SK-N-SH (cell line): ENCODE measurements at regions not wholly inside any gene's neighbourhood (a gene's known extent, or its start where the extent isn't known, plus 50 kb on each side); places are given as distances from the start of the nearest gene placed in this dataset.

Source experiments
- CTCF ChIP-seq: fragments of 200-600 bp; sonication (generic); IDR thresholded peaks from 2 replicates; pipeline ENCODE4 v1.6.1; 2017; ENCODE audit warnings: antibody characterized with exemption, mild to moderate bottlenecking, moderate library complexity
- ELF1 ChIP-seq: IDR thresholded peaks from 2 replicates; pipeline ENCODE4 v1.4.0; 2012
- EP300 ChIP-seq, 2 experiments: IDR thresholded peaks; 2 replicates each; pipeline versions ENCODE4 v1.4.0 to v1.6.1; 2012; ENCODE audit warnings: borderline replicate concordance in 1 of 2, low read depth in 1 of 2, low read length in 1 of 2
- FOXJ3 ChIP-seq: sonication (generic); formaldehyde crosslinking; IDR thresholded peaks from 2 replicates; pipeline ENCODE4 v1.5.1; 2020; ENCODE audit warnings: mild to moderate bottlenecking, missing genetic modification reagents
- FOXM1 ChIP-seq: IDR thresholded peaks from 2 replicates; pipeline ENCODE4 v1.4.0; 2012; ENCODE audit warnings: low read depth, mild to moderate bottlenecking
- MAX ChIP-seq: IDR thresholded peaks from 2 replicates; pipeline ENCODE4 v1.4.0; 2012; ENCODE audit warnings: low read depth
- POLR2AphosphoS5 ChIP-seq: IDR thresholded peaks from 2 replicates; pipeline ENCODE4 v1.6.1; 2012; ENCODE audit warnings: low read depth, low read length
- RAD21 ChIP-seq: IDR thresholded peaks from 2 replicates; pipeline ENCODE4 v1.6.1; 2012; ENCODE audit warnings: mild to moderate bottlenecking, low read length
- RFX5 ChIP-seq: IDR thresholded peaks from 2 replicates; pipeline ENCODE4 v1.6.1; 2012; ENCODE audit warnings: mild to moderate bottlenecking, improper control_type of control experiment, low read length
- SIN3A ChIP-seq: IDR thresholded peaks from 2 replicates; pipeline ENCODE4 v1.6.1; 2012; ENCODE audit warnings: low read depth, mild to moderate bottlenecking, low read length, moderate library complexity, borderline replicate concordance
- USF1 ChIP-seq: IDR thresholded peaks from 2 replicates; pipeline ENCODE4 v1.4.0; 2012; ENCODE audit warnings: low read depth, borderline replicate concordance
- ZBTB33 ChIP-seq: IDR thresholded peaks from 2 replicates; pipeline ENCODE4 v1.4.0; 2012; ENCODE audit warnings: low read depth, borderline replicate concordance

GRCh38 chr7:63031838-63032436, 966.7 kb upstream of the ZNF722 start:
- no peak for TF ChIP-seq EP300 (IDR thresholded peaks at IDR 0.05; ENCODE audit: borderline replicate concordance in 1 of 2, low read depth in 1 of 2, low read length in 1 of 2)
- TF ChIP-seq CTCF = no peak
- no peak for TF ChIP-seq USF1
- no peak for TF ChIP-seq ZBTB33
- no peak for TF ChIP-seq MAX
- TF ChIP-seq FOXM1 = no peak
- no peak for TF ChIP-seq SIN3A
- no peak for TF ChIP-seq POLR2AphosphoS5
- TF ChIP-seq ELF1 = no peak
- no peak for TF ChIP-seq RFX5
- TF ChIP-seq FOXJ3 (CRISPR knock-in tag) = no peak
- no peak for TF ChIP-seq RAD21
